ENCODE measurements at regions not wholly inside any gene's neighbourhood (a gene's known extent, or its start where the extent isn't known, plus 50 kb on each side); places are given as distances from the start of the nearest gene placed in this dataset.

DNA sequence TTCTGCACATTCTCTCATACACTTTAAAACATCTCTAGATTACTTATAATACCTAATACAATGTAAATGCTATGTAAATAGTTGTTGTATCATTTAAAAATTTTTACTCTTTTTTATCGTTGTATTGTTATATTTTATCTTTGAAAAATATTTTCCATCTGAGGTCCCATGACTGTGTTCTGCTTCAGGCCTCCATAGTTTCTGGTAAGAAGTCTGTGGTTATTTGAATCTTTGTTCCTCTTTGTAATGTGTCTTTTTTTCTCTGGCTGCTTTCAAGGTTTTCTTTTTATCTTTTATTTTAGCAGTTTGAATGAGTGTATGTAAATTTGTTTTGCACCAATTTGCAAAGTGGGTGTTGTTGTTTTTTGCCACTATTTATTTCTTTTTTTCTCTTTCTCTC, 263.1 kb downstream of the RPS24 start:
- TF ChIP-seq, protein P1, sequence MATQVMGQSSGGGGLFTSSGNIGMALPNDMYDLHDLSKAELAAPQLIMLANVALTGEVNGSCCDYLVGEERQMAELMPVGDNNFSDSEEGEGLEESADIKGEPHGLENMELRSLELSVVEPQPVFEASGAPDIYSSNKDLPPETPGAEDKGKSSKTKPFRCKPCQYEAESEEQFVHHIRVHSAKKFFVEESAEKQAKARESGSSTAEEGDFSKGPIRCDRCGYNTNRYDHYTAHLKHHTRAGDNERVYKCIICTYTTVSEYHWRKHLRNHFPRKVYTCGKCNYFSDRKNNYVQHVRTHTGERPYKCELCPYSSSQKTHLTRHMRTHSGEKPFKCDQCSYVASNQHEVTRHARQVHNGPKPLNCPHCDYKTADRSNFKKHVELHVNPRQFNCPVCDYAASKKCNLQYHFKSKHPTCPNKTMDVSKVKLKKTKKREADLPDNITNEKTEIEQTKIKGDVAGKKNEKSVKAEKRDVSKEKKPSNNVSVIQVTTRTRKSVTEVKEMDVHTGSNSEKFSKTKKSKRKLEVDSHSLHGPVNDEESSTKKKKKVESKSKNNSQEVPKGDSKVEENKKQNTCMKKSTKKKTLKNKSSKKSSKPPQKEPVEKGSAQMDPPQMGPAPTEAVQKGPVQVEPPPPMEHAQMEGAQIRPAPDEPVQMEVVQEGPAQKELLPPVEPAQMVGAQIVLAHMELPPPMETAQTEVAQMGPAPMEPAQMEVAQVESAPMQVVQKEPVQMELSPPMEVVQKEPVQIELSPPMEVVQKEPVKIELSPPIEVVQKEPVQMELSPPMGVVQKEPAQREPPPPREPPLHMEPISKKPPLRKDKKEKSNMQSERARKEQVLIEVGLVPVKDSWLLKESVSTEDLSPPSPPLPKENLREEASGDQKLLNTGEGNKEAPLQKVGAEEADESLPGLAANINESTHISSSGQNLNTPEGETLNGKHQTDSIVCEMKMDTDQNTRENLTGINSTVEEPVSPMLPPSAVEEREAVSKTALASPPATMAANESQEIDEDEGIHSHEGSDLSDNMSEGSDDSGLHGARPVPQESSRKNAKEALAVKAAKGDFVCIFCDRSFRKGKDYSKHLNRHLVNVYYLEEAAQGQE (IDR thresholded peaks at IDR 0.05; ENCODE audit: insufficient read depth in 1 of 2, low read depth in 2 of 2, low read length in 2 of 2) = no peak
- TF ChIP-seq POLR2AphosphoS5 (IDR thresholded peaks at IDR 0.05; ENCODE audit: low read depth, low read length) (no peak), SIN3A (IDR thresholded peaks at IDR 0.05; ENCODE audit: borderline replicate concordance, insufficient read depth, low read length) (no peak)
